ENCODE measurements at regions not wholly inside any gene's neighbourhood (a gene's known extent, or its start where the extent isn't known, plus 50 kb on each side); places are given as distances from the start of the nearest gene placed in this dataset.

DNA sequence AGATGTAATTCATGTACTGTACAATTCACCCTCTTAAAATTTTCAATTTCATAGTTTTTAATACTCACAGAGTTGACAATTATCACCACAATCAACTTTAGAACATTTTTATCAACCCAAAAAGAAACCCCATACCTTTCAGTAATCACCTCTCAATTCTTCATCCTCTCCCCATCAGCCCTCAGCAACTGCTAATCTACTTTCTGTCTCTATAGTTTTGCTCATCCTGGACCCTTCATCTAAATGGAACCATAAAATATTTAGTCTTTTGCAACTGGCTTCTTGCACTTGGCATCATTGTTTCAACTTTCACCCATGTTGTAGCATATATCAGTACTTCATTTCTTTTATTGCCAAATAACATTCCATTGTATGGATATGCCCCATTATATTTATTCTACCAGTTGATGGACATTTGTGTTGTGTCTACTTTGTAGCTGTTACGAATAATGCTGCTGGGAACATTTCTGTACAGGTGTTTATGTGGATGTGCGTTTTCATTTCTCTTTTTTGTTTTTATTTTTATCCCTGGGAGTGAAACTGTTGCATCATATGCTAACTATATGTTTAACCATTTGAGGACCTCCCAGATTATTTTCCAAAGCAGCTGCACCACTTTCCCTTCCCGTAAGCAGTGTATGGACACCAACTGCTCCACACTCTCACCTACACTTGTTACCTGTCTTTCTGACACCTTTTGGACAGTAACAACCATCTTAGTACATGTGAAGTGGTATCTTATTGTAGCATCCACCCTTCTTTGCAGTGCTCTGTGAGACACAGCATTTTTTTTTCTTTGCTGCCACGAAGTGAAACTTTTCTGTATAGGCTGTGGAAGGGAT, 65.4 kb upstream of the APBB1IP start:
- TF ChIP-seq NFIC (IDR thresholded peaks at IDR 0.05), result no peak
- no peak for TF ChIP-seq ZNF766 (CRISPR knock-in tag; conservative IDR thresholded peaks at IDR 0.05)
- TF ChIP-seq, protein P1, sequence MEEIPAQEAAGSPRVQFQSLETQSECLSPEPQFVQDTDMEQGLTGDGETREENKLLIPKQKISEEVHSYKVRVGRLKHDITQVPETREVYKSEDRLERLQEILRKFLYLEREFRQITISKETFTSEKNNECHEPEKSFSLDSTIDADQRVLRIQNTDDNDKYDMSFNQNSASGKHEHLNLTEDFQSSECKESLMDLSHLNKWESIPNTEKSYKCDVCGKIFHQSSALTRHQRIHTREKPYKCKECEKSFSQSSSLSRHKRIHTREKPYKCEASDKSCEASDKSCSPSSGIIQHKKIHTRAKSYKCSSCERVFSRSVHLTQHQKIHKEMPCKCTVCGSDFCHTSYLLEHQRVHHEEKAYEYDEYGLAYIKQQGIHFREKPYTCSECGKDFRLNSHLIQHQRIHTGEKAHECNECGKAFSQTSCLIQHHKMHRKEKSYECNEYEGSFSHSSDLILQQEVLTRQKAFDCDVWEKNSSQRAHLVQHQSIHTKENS (CRISPR knock-in tag; IDR thresholded peaks at IDR 0.05), result no peak
- no peak for TF ChIP-seq ZFP1 (CRISPR knock-in tag; IDR thresholded peaks at IDR 0.05)
- TF ChIP-seq POLR2A (conservative IDR thresholded peaks at IDR 0.05), result no peak
- no peak for TF ChIP-seq SFPQ (IDR thresholded peaks at IDR 0.05; ENCODE audit: low read depth, low read length)
- TF ChIP-seq PREB (CRISPR knock-in tag; IDR thresholded peaks at IDR 0.05), result no peak
- TF ChIP-seq ZFX (CRISPR knock-in tag; IDR thresholded peaks at IDR 0.05), result no peak
- TF ChIP-seq SRF (CRISPR knock-in tag; IDR thresholded peaks at IDR 0.05), result no peak
- no peak for TF ChIP-seq NCOA2 (IDR thresholded peaks at IDR 0.05; ENCODE audit: partially characterized antibody in 2 of 2)
- TF ChIP-seq ESRRA (IDR thresholded peaks at IDR 0.05; ENCODE audit: borderline replicate concordance, low read depth), result no peak

Measured in K562 (cell line).